ENCODE measurements at regions not wholly inside any gene's neighbourhood (a gene's known extent, or its start where the extent isn't known, plus 50 kb on each side); places are given as distances from the start of the nearest gene placed in this dataset.

- DNase-seq (ENCODE audit: low spot score) (no peak), ATAC-seq (ENCODE audit: insufficient number of reproducible peaks, low FRiP score, low read depth) (no peak)
- H3K27ac ChIP-seq = no peak overlapping the region
- H3K4me1 ChIP-seq (ENCODE audit: control insufficient read depth in 1 of 2, low read depth in 2 of 2) = no peaks in the 10 kb centered on the region
- TF ChIP-seq CTCF (IDR thresholded peaks at IDR 0.05) = no peak
- H3K4me3 ChIP-seq = no peak overlapping the region
- H3K27me3 ChIP-seq (replicated peaks; ENCODE audit: insufficient read depth) = no peaks in the 10 kb centered on the region
- H3K36me3 ChIP-seq = no peaks in the 10 kb centered on the region
- H3K9me3 ChIP-seq = no peaks in the 10 kb centered on the region
Measured at GRCh38 chr14:44131861-44132260, 375.2 kb downstream of the FSCB start.

GRCh38 chr14:44113769-44114730, 393.0 kb downstream of the FSCB start:
- no peak for TF ChIP-seq CTCF (IDR thresholded peaks at IDR 0.05)
- DNase-seq (ENCODE audit: low spot score) = no peak
- no peaks in the 10 kb centered on the region for H3K27me3 ChIP-seq (replicated peaks; ENCODE audit: insufficient read depth)
- no peak for ATAC-seq (ENCODE audit: insufficient number of reproducible peaks, low FRiP score, low read depth)
- H3K27ac ChIP-seq = no peak overlapping the region
- H3K9me3 ChIP-seq = peaks cover 3% of the 10 kb centered on the region
- no peaks in the 10 kb centered on the region for H3K4me1 ChIP-seq (ENCODE audit: control insufficient read depth in 1 of 2, low read depth in 2 of 2)
- no peaks in the 10 kb centered on the region for H3K36me3 ChIP-seq
- no peak overlapping the region for H3K4me3 ChIP-seq

GRCh38 chr14:44112774-44113460, 394.2 kb downstream of the FSCB start:
- DNase-seq (ENCODE audit: low spot score) (no peak), ATAC-seq (ENCODE audit: insufficient number of reproducible peaks, low FRiP score, low read depth) (no peak)
- H3K9me3 ChIP-seq = peaks cover 3% of the 10 kb centered on the region
- TF ChIP-seq CTCF (IDR thresholded peaks at IDR 0.05) = no peak
- no peak overlapping the region for H3K27ac ChIP-seq
- no peak overlapping the region for H3K4me3 ChIP-seq
- H3K4me1 ChIP-seq (ENCODE audit: control insufficient read depth in 1 of 2, low read depth in 2 of 2) = no peaks in the 10 kb centered on the region
- no peaks in the 10 kb centered on the region for H3K36me3 ChIP-seq
- H3K27me3 ChIP-seq (replicated peaks; ENCODE audit: insufficient read depth) = no peaks in the 10 kb centered on the region

- no peaks in the 10 kb centered on the region for H3K27me3 ChIP-seq (replicated peaks; ENCODE audit: insufficient read depth)
- no peak for TF ChIP-seq CTCF (IDR thresholded peaks at IDR 0.05)
- H3K4me3 ChIP-seq = no peak overlapping the region
- H3K4me1 ChIP-seq (ENCODE audit: control insufficient read depth in 1 of 2, low read depth in 2 of 2) = no peaks in the 10 kb centered on the region
- DNase-seq (ENCODE audit: low spot score) (no peak), ATAC-seq (ENCODE audit: insufficient number of reproducible peaks, low FRiP score, low read depth) (no peak)
- H3K9me3 ChIP-seq = peaks cover 3% of the 10 kb centered on the region
- no peaks in the 10 kb centered on the region for H3K36me3 ChIP-seq
- H3K27ac ChIP-seq = no peak overlapping the region
Measured at GRCh38 chr14:44109036-44109435, 398.0 kb downstream of the FSCB start.

- no peak for ATAC-seq (ENCODE audit: insufficient number of reproducible peaks, low FRiP score, low read depth)
- peaks cover 3% of the 10 kb centered on the region for H3K9me3 ChIP-seq
Measured at GRCh38 chr14:44108601-44109000, 398.5 kb downstream of the FSCB start.

More at GRCh38 chr14:44108601-44109000, 398.5 kb downstream of the FSCB start:
- H3K27me3 ChIP-seq (replicated peaks; ENCODE audit: insufficient read depth) = no peaks in the 10 kb centered on the region
- H3K27ac ChIP-seq = no peak overlapping the region
- no peak overlapping the region for H3K4me3 ChIP-seq
- H3K36me3 ChIP-seq = no peaks in the 10 kb centered on the region
- H3K4me1 ChIP-seq (ENCODE audit: control insufficient read depth in 1 of 2, low read depth in 2 of 2) = no peaks in the 10 kb centered on the region
- DNase-seq (ENCODE audit: low spot score) = no peak
- no peak for TF ChIP-seq CTCF (IDR thresholded peaks at IDR 0.05)

All from thoracic aorta (tissue), 2 donors.